ENCODE measurements at regions not wholly inside any gene's neighbourhood (a gene's known extent, or its start where the extent isn't known, plus 50 kb on each side); places are given as distances from the start of the nearest gene placed in this dataset.
A peak's percentile ranks its signal among the peaks of the same experiment; 100 is the strongest.

DNA sequence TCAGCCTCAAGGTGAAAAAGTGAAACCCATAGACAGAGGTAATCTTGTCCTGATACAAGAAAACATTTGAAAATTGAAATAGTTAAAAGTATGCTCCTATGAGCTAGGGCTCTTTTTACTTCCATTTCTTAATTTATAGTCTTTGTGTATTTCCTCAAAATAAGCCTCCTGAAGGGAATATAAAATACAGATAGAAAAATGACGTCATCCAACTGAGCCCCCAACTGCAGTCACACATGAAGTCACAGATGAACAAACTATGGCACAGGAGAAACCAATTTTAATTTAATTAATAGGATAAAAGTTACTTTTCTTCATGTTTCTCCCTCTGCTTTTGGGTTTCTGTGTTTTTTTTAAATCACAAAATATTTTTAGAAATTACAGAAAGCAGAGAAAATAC lies 280.3 kb downstream of the HTR7 start:
- Histone ChIP-seq H3K4me2 (ENCODE audit: low read length) (no peak overlapping the region), H3K9ac (no peak overlapping the region), H2AFZ (no peak overlapping the region), H3K27ac (no peak overlapping the region), H3K9me3 (ENCODE audit: control insufficient read depth, low read length) (no peaks in the 10 kb centered on the region), H3K27me3 (ENCODE audit: control insufficient read depth, insufficient read depth, low read length) (no peaks in the 10 kb centered on the region), H3K79me2 (peaks cover 12% of the 10 kb centered on the region), H3K4me1 (peaks cover 21% of the 10 kb centered on the region), H3K4me3 (ENCODE audit: low read depth, low read length) (no peak overlapping the region), H3K36me3 (ENCODE audit: control insufficient read depth, insufficient read depth, low read length) (no peaks in the 10 kb centered on the region)
- TF ChIP-seq, protein P1, sequence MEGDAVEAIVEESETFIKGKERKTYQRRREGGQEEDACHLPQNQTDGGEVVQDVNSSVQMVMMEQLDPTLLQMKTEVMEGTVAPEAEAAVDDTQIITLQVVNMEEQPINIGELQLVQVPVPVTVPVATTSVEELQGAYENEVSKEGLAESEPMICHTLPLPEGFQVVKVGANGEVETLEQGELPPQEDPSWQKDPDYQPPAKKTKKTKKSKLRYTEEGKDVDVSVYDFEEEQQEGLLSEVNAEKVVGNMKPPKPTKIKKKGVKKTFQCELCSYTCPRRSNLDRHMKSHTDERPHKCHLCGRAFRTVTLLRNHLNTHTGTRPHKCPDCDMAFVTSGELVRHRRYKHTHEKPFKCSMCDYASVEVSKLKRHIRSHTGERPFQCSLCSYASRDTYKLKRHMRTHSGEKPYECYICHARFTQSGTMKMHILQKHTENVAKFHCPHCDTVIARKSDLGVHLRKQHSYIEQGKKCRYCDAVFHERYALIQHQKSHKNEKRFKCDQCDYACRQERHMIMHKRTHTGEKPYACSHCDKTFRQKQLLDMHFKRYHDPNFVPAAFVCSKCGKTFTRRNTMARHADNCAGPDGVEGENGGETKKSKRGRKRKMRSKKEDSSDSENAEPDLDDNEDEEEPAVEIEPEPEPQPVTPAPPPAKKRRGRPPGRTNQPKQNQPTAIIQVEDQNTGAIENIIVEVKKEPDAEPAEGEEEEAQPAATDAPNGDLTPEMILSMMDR (IDR thresholded peaks at IDR 0.05): no peak

- Histone ChIP-seq H2AFZ (peak overlapping the region; percentile 34), H3K9me3 (ENCODE audit: control insufficient read depth, low read length) (no peaks in the 10 kb centered on the region), H3K9ac (no peak overlapping the region), H3K4me2 (ENCODE audit: low read length) (no peak overlapping the region), H3K79me2 (no peaks in the 10 kb centered on the region), H3K27me3 (ENCODE audit: control insufficient read depth, insufficient read depth, low read length) (no peaks in the 10 kb centered on the region), H3K36me3 (ENCODE audit: control insufficient read depth, insufficient read depth, low read length) (no peaks in the 10 kb centered on the region), H3K4me3 (ENCODE audit: low read depth, low read length) (no peak overlapping the region), H3K4me1 (peaks cover 29% of the 10 kb centered on the region), H3K27ac (peak overlapping the region; percentile 64)
- TF ChIP-seq, protein P1 (IDR thresholded peaks at IDR 0.05): peak; percentile 33
Measured at GRCh38 chr10:90579602-90580242, 278.1 kb downstream of the HTR7 start.

DNA sequence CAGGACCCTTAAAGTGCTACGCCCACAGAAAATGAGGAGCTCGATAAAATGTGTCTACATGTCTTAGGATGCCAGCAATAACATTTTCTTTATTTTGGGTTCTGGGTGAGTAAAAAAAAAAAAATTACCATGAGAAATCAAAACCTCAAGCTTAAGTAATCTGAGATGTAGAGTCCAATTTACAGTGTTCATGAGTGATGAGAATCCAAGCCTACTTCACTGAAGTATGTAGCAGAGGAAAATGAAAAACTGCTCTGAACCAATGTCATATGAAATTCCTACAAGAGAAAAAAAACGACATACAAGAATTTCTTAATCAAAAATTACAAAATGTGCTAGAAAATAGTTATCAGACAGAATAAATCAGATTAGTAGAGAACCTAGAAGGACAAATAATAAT lies 274.4 kb downstream of the HTR7 start:
- TF ChIP-seq, protein P1 (IDR thresholded peaks at IDR 0.05): no peak

GRCh38 chr10:90587081-90587491 lies 270.8 kb downstream of the HTR7 start:
- no peak overlapping the region for H3K4me3 ChIP-seq (ENCODE audit: low read depth, low read length)
- no peaks in the 10 kb centered on the region for H3K36me3 ChIP-seq (ENCODE audit: control insufficient read depth, insufficient read depth, low read length)
- peak overlapping the region; percentile 56 for H3K27ac ChIP-seq
- H3K27me3 ChIP-seq (ENCODE audit: control insufficient read depth, insufficient read depth, low read length): no peaks in the 10 kb centered on the region
- H3K9me3 ChIP-seq (ENCODE audit: control insufficient read depth, low read length): no peaks in the 10 kb centered on the region
- H2AFZ ChIP-seq: no peak overlapping the region
- H3K4me1 ChIP-seq: peaks cover 56% of the 10 kb centered on the region
- H3K4me2 ChIP-seq (ENCODE audit: low read length): no peak overlapping the region
- TF ChIP-seq, protein P1 (IDR thresholded peaks at IDR 0.05): no peak
- no peak overlapping the region for H3K9ac ChIP-seq
- H3K79me2 ChIP-seq: no peaks in the 10 kb centered on the region

More for the DNA sequence above, 274.4 kb downstream of the HTR7 start:
- Histone ChIP-seq H3K36me3 (ENCODE audit: control insufficient read depth, insufficient read depth, low read length) (no peaks in the 10 kb centered on the region), H3K27ac (no peak overlapping the region), H2AFZ (no peak overlapping the region), H3K4me3 (ENCODE audit: low read depth, low read length) (no peak overlapping the region), H3K4me2 (ENCODE audit: low read length) (no peak overlapping the region), H3K9ac (no peak overlapping the region), H3K27me3 (ENCODE audit: control insufficient read depth, insufficient read depth, low read length) (no peaks in the 10 kb centered on the region), H3K79me2 (no peaks in the 10 kb centered on the region), H3K9me3 (ENCODE audit: control insufficient read depth, low read length) (no peaks in the 10 kb centered on the region), H3K4me1 (peaks cover 48% of the 10 kb centered on the region)

DNA sequence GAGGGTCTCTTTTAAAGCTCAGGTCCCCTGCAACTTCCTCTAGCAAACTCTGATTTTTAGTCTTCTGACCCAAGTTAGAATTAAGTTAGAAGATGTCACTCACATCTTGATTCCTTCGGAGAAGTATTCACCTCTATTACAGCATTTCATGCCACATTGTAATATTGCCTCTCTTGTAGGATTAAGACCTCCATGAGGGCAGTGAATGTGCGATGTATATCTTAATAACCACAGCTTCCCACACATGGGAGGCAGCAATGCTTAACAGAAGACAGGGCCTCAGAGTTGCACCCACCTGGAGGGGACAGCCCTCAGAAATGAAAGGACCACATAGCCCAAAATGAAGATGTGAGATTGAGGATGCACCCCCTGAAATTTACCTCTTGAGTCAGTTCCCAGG lies 270.3 kb downstream of the HTR7 start:
- H3K9me3 ChIP-seq (ENCODE audit: control insufficient read depth, low read length): no peaks in the 10 kb centered on the region
- H2AFZ ChIP-seq: no peak overlapping the region
- H3K4me1 ChIP-seq: peaks cover 61% of the 10 kb centered on the region
- H3K4me2 ChIP-seq (ENCODE audit: low read length): no peak overlapping the region
- no peak overlapping the region for H3K9ac ChIP-seq
- no peaks in the 10 kb centered on the region for H3K36me3 ChIP-seq (ENCODE audit: control insufficient read depth, insufficient read depth, low read length)
- H3K27ac ChIP-seq: peak overlapping the region; percentile 56
- H3K4me3 ChIP-seq (ENCODE audit: low read depth, low read length): no peak overlapping the region
- no peaks in the 10 kb centered on the region for H3K79me2 ChIP-seq
- H3K27me3 ChIP-seq (ENCODE audit: control insufficient read depth, insufficient read depth, low read length): no peaks in the 10 kb centered on the region
- TF ChIP-seq, protein P1 (IDR thresholded peaks at IDR 0.05): no peak

All from parathyroid adenoma (tissue), 2 donors.